Hepatocyte (in vitro differentiated cells): ENCODE measurements at regions not wholly inside any gene's neighbourhood (a gene's known extent, or its start where the extent isn't known, plus 50 kb on each side); places are given as distances from the start of the nearest gene placed in this dataset.

Experiments
- DNase-seq: peaks from one replicate; pipeline ENCODE4 v3.0.0-alpha.2; 2016; ENCODE audit warnings: low spot score
- H2AFZ ChIP-seq: fragments of 200-600 bp; sonication (generic); 2 replicates; pipeline ENCODE4 v1.6.0; 2016; ENCODE audit warnings: antibody characterized with exemption, mild to moderate bottlenecking
- H3K27ac ChIP-seq: fragments of 200-600 bp; sonication (generic); 2 replicates; pipeline ENCODE4 v1.5.1; 2016; ENCODE audit warnings: mild to moderate bottlenecking
- H3K27me3 ChIP-seq: fragments of 200-600 bp; sonication (generic); 2 replicates; pipeline ENCODE4 v1.6.1; 2016
- H3K36me3 ChIP-seq: fragments of 200-600 bp; sonication (generic); replicated peaks from 2 replicates; pipeline ENCODE4 v1.5.1; 2016; ENCODE audit warnings: low read depth; ENCODE audit not compliant: insufficient read depth
- H3K4me1 ChIP-seq: fragments of 200-600 bp; sonication (generic); 2 replicates; pipeline ENCODE4 v1.5.1; 2016; ENCODE audit warnings: mild to moderate bottlenecking, moderate library complexity; ENCODE audit not compliant: insufficient read depth
- H3K4me2 ChIP-seq: fragments of 200-600 bp; sonication (generic); 2 replicates; pipeline ENCODE4 v1.6.0; 2016
- H3K4me3 ChIP-seq: fragments of 200-600 bp; sonication (generic); 2 replicates; pipeline ENCODE4 v1.5.1; 2016; ENCODE audit warnings: mild to moderate bottlenecking
- H3K79me2 ChIP-seq: fragments of 200-600 bp; sonication (generic); 2 replicates; pipeline ENCODE4 v1.6.0; 2017; ENCODE audit warnings: mild to moderate bottlenecking
- H3K9me2 ChIP-seq: fragments of 200-600 bp; sonication (generic); replicated peaks from 2 replicates; pipeline ENCODE4 v1.6.0; 2017; ENCODE audit warnings: mild to moderate bottlenecking; ENCODE audit not compliant: insufficient read depth
- H3K9me3 ChIP-seq: fragments of 200-600 bp; sonication (generic); 2 replicates; pipeline ENCODE4 v1.5.1; 2016; ENCODE audit warnings: low read depth, mild to moderate bottlenecking
- H4K20me1 ChIP-seq: fragments of 200-600 bp; sonication (generic); 2 replicates; pipeline ENCODE4 v1.6.0; 2016; ENCODE audit warnings: mild to moderate bottlenecking; ENCODE audit not compliant: insufficient read depth, poor library complexity, severe bottlenecking
- EZH2 ChIP-seq: fragments of 200-600 bp; sonication (generic); IDR thresholded peaks from 2 replicates; pipeline ENCODE4 v1.6.1; 2016; ENCODE audit warnings: antibody characterized with exemption, mild to moderate bottlenecking, borderline replicate concordance
- EZH2phosphoT487 ChIP-seq: fragments of 200-600 bp; sonication (generic); IDR thresholded peaks from one replicate; pipeline ENCODE4 v1.6.1; 2018; ENCODE audit warnings: antibody characterized with exemption, mild to moderate bottlenecking, low read depth, moderate library complexity; ENCODE audit not compliant: unreplicated experiment, severe bottlenecking
- WGBS: methylation state at CpG from one replicate; pipeline ENCODE4 v1.1.6; 2016; ENCODE audit warnings: low lambda C conversion rate; ENCODE audit errors: missing lambda C conversion rate; 5-methylcytosine and 5-hydroxymethylcytosine counted together
- TF ChIP-seq, protein P1 (sequence below): fragments of 200-600 bp; sonication (generic); IDR thresholded peaks from 2 replicates; pipeline ENCODE4 v1.5.1; 2016; ENCODE audit warnings: antibody characterized with exemption, mild to moderate bottlenecking; ENCODE audit not compliant: poor library complexity

DNA sequence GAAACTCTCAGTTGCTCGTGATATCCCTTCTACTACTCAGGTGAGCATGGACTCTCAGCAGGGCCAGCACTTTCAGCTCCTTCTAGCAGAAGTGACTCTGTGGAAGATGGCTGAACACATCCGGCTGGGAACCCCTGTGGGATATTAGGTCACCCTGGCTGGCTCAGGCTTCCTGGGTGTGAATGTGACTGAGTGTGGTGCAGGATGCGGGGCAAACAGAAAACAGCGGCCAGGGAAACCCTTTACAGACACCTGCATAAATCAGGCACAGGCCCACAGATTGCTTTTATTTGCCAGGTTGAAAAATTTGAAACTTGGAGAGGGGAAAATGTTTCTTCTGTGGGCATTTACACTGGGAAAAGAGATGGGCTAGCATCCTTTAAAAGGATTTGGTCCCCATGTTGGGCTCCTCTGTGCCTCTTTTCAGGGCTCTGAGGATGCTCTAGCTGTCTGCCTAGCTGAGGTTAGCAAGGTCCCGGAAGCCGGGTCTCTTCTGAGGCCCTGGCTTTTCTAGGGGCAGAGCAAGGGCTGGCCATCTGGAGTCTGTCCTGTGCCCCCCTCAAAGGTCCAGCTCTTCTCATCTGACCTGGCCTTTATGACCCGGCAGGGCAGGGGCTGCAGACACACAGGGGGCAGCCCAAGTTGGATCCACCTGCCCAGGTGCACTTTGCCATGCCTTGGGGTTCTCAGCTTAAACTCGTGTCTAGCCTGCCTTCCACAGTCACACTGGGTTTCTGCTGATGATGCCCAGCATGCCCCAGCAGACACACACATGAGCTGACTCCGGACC lies 243.0 kb downstream of the SIPA1L2 start:
- H2AFZ ChIP-seq: no peak overlapping the region
- peaks cover 5% of the 10 kb centered on the region for H3K4me1 ChIP-seq
- H3K79me2 ChIP-seq: no peaks in the 10 kb centered on the region
- H3K9me2 ChIP-seq: no peaks in the 10 kb centered on the region
- no peaks in the 10 kb centered on the region for H4K20me1 ChIP-seq
- no peak overlapping the region for H3K27ac ChIP-seq
- no peak for DNase-seq
- no peak for TF ChIP-seq EZH2
- TF ChIP-seq EZH2phosphoT487: no peak
- TF ChIP-seq, protein P1, sequence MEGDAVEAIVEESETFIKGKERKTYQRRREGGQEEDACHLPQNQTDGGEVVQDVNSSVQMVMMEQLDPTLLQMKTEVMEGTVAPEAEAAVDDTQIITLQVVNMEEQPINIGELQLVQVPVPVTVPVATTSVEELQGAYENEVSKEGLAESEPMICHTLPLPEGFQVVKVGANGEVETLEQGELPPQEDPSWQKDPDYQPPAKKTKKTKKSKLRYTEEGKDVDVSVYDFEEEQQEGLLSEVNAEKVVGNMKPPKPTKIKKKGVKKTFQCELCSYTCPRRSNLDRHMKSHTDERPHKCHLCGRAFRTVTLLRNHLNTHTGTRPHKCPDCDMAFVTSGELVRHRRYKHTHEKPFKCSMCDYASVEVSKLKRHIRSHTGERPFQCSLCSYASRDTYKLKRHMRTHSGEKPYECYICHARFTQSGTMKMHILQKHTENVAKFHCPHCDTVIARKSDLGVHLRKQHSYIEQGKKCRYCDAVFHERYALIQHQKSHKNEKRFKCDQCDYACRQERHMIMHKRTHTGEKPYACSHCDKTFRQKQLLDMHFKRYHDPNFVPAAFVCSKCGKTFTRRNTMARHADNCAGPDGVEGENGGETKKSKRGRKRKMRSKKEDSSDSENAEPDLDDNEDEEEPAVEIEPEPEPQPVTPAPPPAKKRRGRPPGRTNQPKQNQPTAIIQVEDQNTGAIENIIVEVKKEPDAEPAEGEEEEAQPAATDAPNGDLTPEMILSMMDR: no peak
- H3K27me3 ChIP-seq: no peaks in the 10 kb centered on the region
- WGBS: 97% methylated on average over 9 of the region's 9 CpGs
- H3K36me3 ChIP-seq: no peaks in the 10 kb centered on the region
- no peak overlapping the region for H3K4me3 ChIP-seq
- no peak overlapping the region for H3K4me2 ChIP-seq
- H3K9me3 ChIP-seq: no peaks in the 10 kb centered on the region

DNA sequence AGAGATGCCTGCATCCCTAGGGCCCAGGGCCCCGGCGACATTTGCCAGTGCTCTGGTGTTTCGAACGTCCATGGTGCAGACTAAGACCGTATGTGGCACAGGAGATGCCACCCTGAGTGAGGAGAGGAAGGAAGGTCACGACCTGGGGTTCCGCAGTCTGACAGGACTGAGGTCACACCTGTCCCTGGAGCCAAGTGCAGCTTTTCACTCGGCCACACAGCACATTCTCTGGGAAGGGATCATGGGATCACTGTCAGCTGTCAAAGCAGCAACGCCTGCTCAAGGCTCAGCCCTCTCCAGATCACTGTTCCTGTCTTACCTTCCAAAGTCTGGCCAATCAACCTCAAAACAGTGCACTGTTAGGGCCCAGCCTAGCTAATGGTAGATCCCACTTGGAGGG lies 243.6 kb downstream of the SIPA1L2 start:
- DNase-seq: no peak
- Histone ChIP-seq H3K27ac (no peak overlapping the region), H3K36me3 (no peaks in the 10 kb centered on the region), H3K9me2 (no peaks in the 10 kb centered on the region), H4K20me1 (no peaks in the 10 kb centered on the region), H3K4me1 (peaks cover 5% of the 10 kb centered on the region), H3K4me2 (no peak overlapping the region), H2AFZ (no peak overlapping the region), H3K79me2 (no peaks in the 10 kb centered on the region), H3K4me3 (no peak overlapping the region), H3K27me3 (no peaks in the 10 kb centered on the region), H3K9me3 (no peaks in the 10 kb centered on the region)
- WGBS: 85% methylated on average over 9 of the region's 9 CpGs
- no peak for TF ChIP-seq EZH2phosphoT487
- TF ChIP-seq, protein P1: no peak
- no peak for TF ChIP-seq EZH2

DNA sequence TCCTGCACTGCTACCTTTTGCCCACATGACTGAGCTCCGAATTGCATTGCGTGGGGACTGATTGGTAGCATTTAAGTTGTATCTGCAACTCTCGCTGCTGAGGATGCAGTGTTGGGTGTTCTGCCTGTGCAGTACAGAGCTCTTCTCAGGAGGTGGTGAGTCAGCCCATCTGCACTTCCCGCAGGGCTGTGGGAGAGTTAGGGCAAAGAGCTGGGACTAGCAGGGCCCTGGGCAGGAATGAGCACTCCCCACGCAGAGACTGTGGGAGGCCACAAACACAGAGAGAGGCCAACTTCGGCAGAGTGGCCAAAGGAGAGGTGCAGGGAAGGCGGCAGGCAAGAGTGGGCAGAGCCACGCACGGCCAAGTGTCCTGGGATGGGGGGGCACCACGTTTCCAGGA lies 244.7 kb downstream of the SIPA1L2 start:
- Histone ChIP-seq H3K36me3 (no peaks in the 10 kb centered on the region), H3K4me2 (no peak overlapping the region), H3K27me3 (no peaks in the 10 kb centered on the region), H3K9me3 (no peaks in the 10 kb centered on the region), H3K9me2 (no peaks in the 10 kb centered on the region), H2AFZ (no peak overlapping the region), H3K4me3 (no peak overlapping the region), H3K27ac (no peak overlapping the region), H3K79me2 (no peaks in the 10 kb centered on the region), H4K20me1 (no peaks in the 10 kb centered on the region), H3K4me1 (peaks cover 5% of the 10 kb centered on the region)
- WGBS: 79% methylated on average over 10 of the region's 10 CpGs
- peak; percentile 37 for DNase-seq
- no peak for TF ChIP-seq EZH2phosphoT487
- TF ChIP-seq EZH2: no peak
- TF ChIP-seq, protein P1: no peak
